Mesenchymal stem cell (in vitro differentiated cells and primary cell): ENCODE measurements at regions not wholly inside any gene's neighbourhood (a gene's known extent, or its start where the extent isn't known, plus 50 kb on each side); places are given as distances from the start of the nearest gene placed in this dataset.
"Not testable (repeated sequence)": the region's sequence is repeated elsewhere in the genome, so short reads cannot be mapped to it uniquely, and the experiment has no call there.

Experiments used
- DNase-seq: peaks from one replicate; pipeline ENCODE4 v3.0.0-alpha.2; 2013
- H2AFZ ChIP-seq: one replicate; pipeline ENCODE4 v1.6.1; 2013; ENCODE audit warnings: low read depth, mild to moderate bottlenecking, control low read depth, inconsistent platforms, low read length, moderate library complexity
- H2AK5ac ChIP-seq: 2 replicates; pipeline ENCODE4 v1.6.1; 2013; ENCODE audit warnings: low read length, moderate library complexity, mild to moderate bottlenecking, inconsistent platforms; ENCODE audit not compliant: severe bottlenecking
- H2BK120ac ChIP-seq: one replicate; pipeline ENCODE4 v1.6.1; 2013; ENCODE audit warnings: low read depth, mild to moderate bottlenecking, inconsistent platforms, low read length, moderate library complexity
- H2BK12ac ChIP-seq, 2 experiments: one replicate each; pipeline ENCODE4 v1.6.1; 2013; ENCODE audit warnings: inconsistent platforms in 2 of 2, low read length in 2 of 2, mild to moderate bottlenecking in 2 of 2, moderate library complexity in 2 of 2, control low read depth in 1 of 2
- H2BK15ac ChIP-seq: one replicate; pipeline ENCODE4 v1.6.1; 2013; ENCODE audit warnings: mild to moderate bottlenecking, low read depth, inconsistent platforms; ENCODE audit not compliant: poor library complexity, severe bottlenecking
- H2BK5ac ChIP-seq: 2 replicates; pipeline ENCODE4 v1.6.1; 2013; ENCODE audit warnings: low read depth, mild to moderate bottlenecking, low read length, control low read depth, inconsistent platforms; ENCODE audit not compliant: poor library complexity, severe bottlenecking
- H3K14ac ChIP-seq, 2 experiments: one replicate each; pipeline ENCODE4 v1.6.1; 2013; ENCODE audit warnings: inconsistent platforms in 2 of 2, low read length in 2 of 2, control low read depth in 1 of 2, mild to moderate bottlenecking in 1 of 2, moderate library complexity in 1 of 2
- H3K18ac ChIP-seq, 2 experiments: one replicate each; pipeline ENCODE4 v1.6.1; 2013; ENCODE audit warnings: inconsistent platforms in 2 of 2, low read length in 2 of 2, control low read depth in 1 of 2, low read depth in 1 of 2, mild to moderate bottlenecking in 1 of 2
- H3K23ac ChIP-seq, 2 experiments: one replicate each; pipeline ENCODE4 v1.6.1; 2013; ENCODE audit warnings: inconsistent platforms in 2 of 2, low read length in 2 of 2, mild to moderate bottlenecking in 2 of 2, moderate library complexity in 2 of 2, control low read depth in 1 of 2
- H3K27ac ChIP-seq: 2 replicates; pipeline ENCODE4 v1.5.1; 2013; ENCODE audit warnings: mild to moderate bottlenecking, moderate library complexity, low read length, control low read depth, inconsistent platforms; ENCODE audit not compliant: poor library complexity, severe bottlenecking
- H3K27me3 ChIP-seq, 2 experiments: 2 replicates each; pipeline versions ENCODE4 v1.6.1 to v1.7.0; 2013; ENCODE audit warnings: low read length in 2 of 2, mild to moderate bottlenecking in 2 of 2, moderate library complexity in 2 of 2, control low read depth in 1 of 2, inconsistent platforms in 1 of 2; ENCODE audit not compliant: control insufficient read depth in 1 of 2, insufficient read depth in 1 of 2
- H3K36me3 ChIP-seq, 2 experiments: 2 replicates each; pipeline versions ENCODE4 v1.6.1 to v1.7.0; 2013; ENCODE audit warnings: low read length in 2 of 2, control low read depth in 1 of 2, inconsistent platforms in 1 of 2, low read depth in 1 of 2, mild to moderate bottlenecking in 1 of 2; ENCODE audit not compliant: insufficient read depth in 2 of 2, control insufficient read depth in 1 of 2
- H3K4ac ChIP-seq, 2 experiments: one replicate each; pipeline ENCODE4 v1.6.1; 2013; ENCODE audit warnings: inconsistent platforms in 2 of 2, low read length in 2 of 2, mild to moderate bottlenecking in 2 of 2, moderate library complexity in 2 of 2, control low read depth in 1 of 2, low read depth in 1 of 2
- H3K4me1 ChIP-seq: 2 replicates; pipeline ENCODE4 v1.6.1; 2013; ENCODE audit warnings: low read depth, low read length, control low read depth; ENCODE audit not compliant: control insufficient read depth, insufficient read depth
- H3K4me2 ChIP-seq: 2 replicates; pipeline ENCODE4 v1.6.1; 2013; ENCODE audit warnings: low read length, mild to moderate bottlenecking, inconsistent platforms; ENCODE audit not compliant: poor library complexity, severe bottlenecking
- H3K4me3 ChIP-seq, 2 experiments: 2 replicates each; pipeline versions ENCODE4 v1.5.1 to v1.7.0; 2013; ENCODE audit warnings: low read length in 2 of 2, mild to moderate bottlenecking in 2 of 2, control low read depth in 1 of 2, low read depth in 1 of 2; ENCODE audit not compliant: insufficient read depth in 1 of 2
- H3K79me1 ChIP-seq: replicated peaks from 2 replicates; pipeline ENCODE4 v1.6.1; 2013; ENCODE audit warnings: mild to moderate bottlenecking, control low read depth, low read length, inconsistent platforms; ENCODE audit not compliant: poor library complexity, severe bottlenecking
- H3K9ac ChIP-seq: 2 replicates; pipeline ENCODE4 v1.7.0; 2013; ENCODE audit warnings: mild to moderate bottlenecking, low read length, moderate library complexity
- H3K9me3 ChIP-seq: 2 replicates; pipeline ENCODE4 v1.7.0; 2013; ENCODE audit warnings: mild to moderate bottlenecking, low read length; ENCODE audit not compliant: control insufficient read depth
- H4K8ac ChIP-seq: one replicate; pipeline ENCODE4 v1.6.1; 2013; ENCODE audit warnings: inconsistent platforms, mild to moderate bottlenecking, low read length, moderate library complexity
- H4K91ac ChIP-seq: one replicate; pipeline ENCODE4 v1.6.1; 2013; ENCODE audit warnings: mild to moderate bottlenecking, low read length, inconsistent platforms
- WGBS: methylation state at CpG from one replicate; pipeline ENCODE4 v1.1.7; 2013; ENCODE audit warnings: mixed read lengths; 5-methylcytosine and 5-hydroxymethylcytosine counted together

DNA sequence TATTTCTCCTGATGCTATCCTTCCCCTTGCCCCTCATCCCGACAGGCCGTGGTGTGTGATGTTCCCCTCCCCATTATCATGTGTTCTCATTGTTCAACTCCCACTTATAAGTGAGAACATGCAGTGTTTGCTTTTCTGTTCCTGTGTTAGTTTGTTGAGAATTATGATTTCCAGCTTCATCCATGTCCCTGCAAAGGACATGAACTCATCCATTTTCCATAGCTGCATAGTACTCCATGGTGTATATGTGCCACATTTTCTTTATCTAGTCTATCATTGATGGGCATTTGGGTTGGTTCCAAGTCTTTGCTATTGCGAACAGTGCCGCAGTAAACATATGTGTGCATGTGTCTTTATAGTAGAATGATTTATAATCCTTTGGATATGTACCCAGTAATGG, 67.1 kb upstream of the PRNP start:
- not testable (repeated sequence) for DNase-seq, H2AK5ac ChIP-seq, H3K27me3 ChIP-seq, H3K4me3 ChIP-seq, H2BK5ac ChIP-seq, H3K18ac ChIP-seq, H3K14ac ChIP-seq, H3K4me2 ChIP-seq, H4K91ac ChIP-seq, H2BK12ac ChIP-seq, H3K23ac ChIP-seq, H3K79me1 ChIP-seq, H3K36me3 ChIP-seq, H2BK15ac ChIP-seq, H3K4ac ChIP-seq, H3K9me3 ChIP-seq, H3K9ac ChIP-seq, H2AFZ ChIP-seq, H3K27ac ChIP-seq, H3K4me1 ChIP-seq, H2BK120ac ChIP-seq, H4K8ac ChIP-seq
- no CpG with 5 or more reads among the region's 4 CpGs for WGBS

DNA sequence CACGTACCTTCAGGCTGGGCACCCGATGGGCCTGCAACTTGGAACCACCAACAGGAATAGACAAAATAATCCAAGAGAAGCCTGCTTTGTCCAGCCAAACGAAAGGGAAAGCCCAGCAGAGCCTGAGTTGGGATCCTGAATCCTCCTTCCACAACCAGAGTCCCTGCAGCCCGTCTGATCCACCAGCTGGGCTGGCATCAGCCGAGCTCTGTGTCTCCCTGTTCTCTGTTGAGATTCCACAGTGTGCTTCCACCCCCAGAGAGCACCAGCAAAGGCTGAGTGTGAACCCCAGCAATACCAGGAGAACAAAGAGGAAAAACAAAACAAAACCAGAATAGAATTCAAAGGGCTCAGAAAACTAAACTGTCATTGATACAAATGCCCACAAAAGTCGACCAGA, 68.8 kb upstream of the PRNP start:
- no peak overlapping the region for H3K9ac ChIP-seq

DNA sequence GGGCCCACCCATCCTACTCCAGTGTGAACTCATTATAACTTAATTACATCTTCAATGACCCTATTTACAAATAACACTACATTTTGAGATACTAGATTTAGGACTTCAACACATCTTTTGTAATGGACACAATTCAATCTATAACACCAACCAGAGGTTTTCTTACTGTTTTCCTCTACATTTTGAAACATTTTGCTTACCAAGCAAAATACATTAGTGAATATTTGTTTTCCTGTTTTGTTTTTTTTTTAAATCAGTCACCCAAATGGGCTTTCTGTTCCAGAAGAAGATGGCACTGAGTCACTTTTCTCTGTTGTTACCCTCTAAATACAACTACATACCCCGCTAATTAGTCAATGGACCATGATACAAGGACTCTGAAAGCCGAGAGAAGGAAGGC, 69.2 kb upstream of the PRNP start:
- Histone ChIP-seq H3K9ac (no peak overlapping the region), H3K4ac (no peak overlapping the region), H3K18ac (no peak overlapping the region), H3K23ac (no peak overlapping the region), H4K91ac (no peak overlapping the region), H3K36me3 (no peaks in the 10 kb centered on the region), H4K8ac (no peak overlapping the region), H2AK5ac (no peak overlapping the region), H3K79me1 (no peaks in the 10 kb centered on the region), H3K14ac (no peak overlapping the region), H3K27ac (no peak overlapping the region), H3K27me3 (peaks cover 4 to 10% of the 10 kb centered on the region in 2 experiments), H2BK120ac (no peak overlapping the region), H3K4me2 (no peak overlapping the region), H3K4me1 (no peaks in the 10 kb centered on the region), H2AFZ (no peak overlapping the region), H2BK15ac (no peak overlapping the region), H2BK12ac (no peak overlapping the region), H3K9me3 (peaks cover under 1% of the 10 kb centered on the region), H3K4me3 (no peak overlapping the region), H2BK5ac (no peak overlapping the region)
- WGBS = 93% methylated on average over 2 of the region's 2 CpGs
- DNase-seq = no peak

More for the DNA sequence above, 68.8 kb upstream of the PRNP start:
- Histone ChIP-seq H3K23ac (no peak overlapping the region), H2AK5ac (no peak overlapping the region), H3K4me1 (no peaks in the 10 kb centered on the region), H2BK15ac (no peak overlapping the region), H3K27me3 (peaks cover 0 to 6% of the 10 kb centered on the region in 2 experiments), H3K27ac (no peak overlapping the region), H2AFZ (no peak overlapping the region), H3K9me3 (peaks cover 5% of the 10 kb centered on the region), H3K36me3 (no peaks in the 10 kb centered on the region), H2BK5ac (no peak overlapping the region), H4K8ac (no peak overlapping the region), H3K4me2 (no peak overlapping the region), H4K91ac (no peak overlapping the region), H3K79me1 (no peaks in the 10 kb centered on the region), H3K4ac (no peak overlapping the region), H2BK120ac (no peak overlapping the region), H3K18ac (no peak overlapping the region), H2BK12ac (no peak overlapping the region), H3K4me3 (no peak overlapping the region), H3K14ac (no peak overlapping the region)
- WGBS = 75% methylated on average over 6 of the region's 6 CpGs
- no peak for DNase-seq

DNA sequence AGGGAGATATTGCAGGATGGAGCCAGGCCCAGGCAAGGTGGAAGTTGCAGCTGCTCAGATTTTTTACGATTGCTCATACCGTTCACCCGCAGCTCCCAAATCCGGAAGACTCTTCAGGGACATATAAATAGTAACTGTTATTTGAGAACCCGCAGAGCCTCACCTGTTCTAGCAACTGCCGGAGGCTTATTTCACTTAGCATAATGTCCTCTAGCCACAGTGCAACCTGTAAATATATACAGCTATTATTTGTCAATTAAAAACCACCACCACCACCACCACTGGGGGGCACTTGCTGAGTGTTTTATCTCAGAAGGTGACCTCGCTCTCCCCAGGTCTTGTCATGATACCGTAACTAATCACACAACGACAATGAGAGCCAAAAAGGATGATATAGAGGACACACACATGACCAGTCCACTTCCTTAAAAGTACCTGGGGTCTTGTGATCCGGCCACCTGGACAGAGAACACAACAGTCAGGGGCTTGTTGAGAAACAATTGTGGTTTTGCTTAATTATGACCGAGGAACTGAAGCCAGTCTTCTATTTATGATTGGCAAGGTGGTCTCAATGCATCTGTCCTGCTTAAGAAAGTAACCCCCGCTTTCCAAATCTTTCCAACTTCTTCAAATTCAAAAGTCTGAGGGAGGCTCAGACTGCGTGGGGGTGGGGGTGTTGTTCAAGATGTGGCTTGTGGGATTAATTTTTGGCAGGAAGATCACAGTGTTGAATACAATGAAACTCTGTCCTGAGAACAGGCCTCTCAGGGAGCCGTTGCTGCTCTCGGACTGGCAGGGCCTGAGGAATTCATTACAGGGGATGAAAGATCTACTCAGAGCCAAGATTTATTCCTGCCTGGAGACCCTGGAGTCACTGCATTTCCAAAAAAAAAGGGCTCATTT, 72.3 kb upstream of the PRNP start:
- Histone ChIP-seq H4K8ac (no peak overlapping the region), H2BK120ac (no peak overlapping the region), H3K14ac (no peak overlapping the region), H3K79me1 (no peaks in the 10 kb centered on the region), H2BK15ac (no peak overlapping the region), H2BK12ac (no peak overlapping the region), H3K9me3 (no peaks in the 10 kb centered on the region), H3K27me3 (peaks cover 4 to 21% of the 10 kb centered on the region in 2 experiments), H3K36me3 (no peaks in the 10 kb centered on the region), H2AK5ac (no peak overlapping the region), H3K9ac (peak overlapping the region; percentile 53), H2AFZ (no peak overlapping the region), H3K23ac (no peak overlapping the region), H3K18ac (no peak overlapping the region), H3K27ac (no peak overlapping the region), H3K4me3 (no peak overlapping the region), H3K4me2 (no peak overlapping the region), H3K4me1 (no peaks in the 10 kb centered on the region), H2BK5ac (no peak overlapping the region), H3K4ac (no peak overlapping the region), H4K91ac (no peak overlapping the region)
- DNase-seq = peak; percentile 32
- 58% methylated on average over 12 of the region's 15 CpGs for whole genome bisulfite sequencing
